Heart left ventricle (tissue), 16 donors: ENCODE measurements at regions not wholly inside any gene's neighbourhood (a gene's known extent, or its start where the extent isn't known, plus 50 kb on each side); places are given as distances from the start of the nearest gene placed in this dataset.

ENCODE experiments used
- ATAC-seq, 4 donors: fragments of 200-7000 bp; cut with Tn5 transposase; one replicate each; pipeline ENCODE4 v1.9.1; 2020 to 2022; ENCODE audit warnings: moderate library complexity in 4 of 4, mild to moderate bottlenecking in 3 of 4, moderate number of reproducible peaks in 1 of 4
- DNase-seq, 5 donors: peaks; one replicate each; pipeline ENCODE4 v3.0.0-alpha.2; 2020
- H3K27ac ChIP-seq, 12 donors: fragments of 200-600 bp; sonication (generic) in 4 of 12; one replicate each; pipeline versions ENCODE4 v1.5.0 to v1.8.0; 2016 to 2022; ENCODE audit warnings: mild to moderate bottlenecking in 2 of 12
- H3K27me3 ChIP-seq, 9 donors: fragments of 200-600 bp; sonication (generic) in 2 of 9; one replicate each; pipeline versions ENCODE4 v1.5.1 to v1.8.0; 2016 to 2022; ENCODE audit warnings: mild to moderate bottlenecking in 3 of 9
- H3K36me3 ChIP-seq, 9 donors: fragments of 200-600 bp; sonication (generic) in 2 of 9; one replicate each; pipeline versions ENCODE4 v1.5.0 to v1.8.0; 2018 to 2022; ENCODE audit warnings: mild to moderate bottlenecking in 2 of 9
- H3K4me1 ChIP-seq, 12 donors: fragments of 200-600 bp; sonication (generic) in 4 of 12; one replicate each; pipeline versions ENCODE4 v1.5.0 to v1.8.0; 2016 to 2022; ENCODE audit warnings: mild to moderate bottlenecking in 3 of 12
- H3K4me3 ChIP-seq, 12 donors: fragments of 200-600 bp; sonication (generic) in 4 of 12; one replicate each; pipeline versions ENCODE4 v1.5.0 to v1.8.0; 2017 to 2022; ENCODE audit warnings: mild to moderate bottlenecking in 9 of 12, moderate library complexity in 4 of 12
- H3K9me3 ChIP-seq, 12 donors: fragments of 200-600 bp; sonication (generic) in 4 of 12; one replicate each; pipeline versions ENCODE4 v1.5.0 to v1.8.0; 2016 to 2022; ENCODE audit warnings: mild to moderate bottlenecking in 1 of 12
- POLR2A ChIP-seq, 2 donors: fragments of 450-650 bp; IDR thresholded peaks; one replicate each; pipeline ENCODE4 v1.6.1; 2017; ENCODE audit warnings: antibody characterized with exemption in 2 of 2, mild to moderate bottlenecking in 2 of 2, moderate library complexity in 2 of 2
- WGBS, 4 donors: extraction: QIAGEN DNeasy Blood & Tissue Kit in 2 of 4; methylation state at CpG; one replicate each; pipeline versions ENCODE4 v1.1.5 to v1.1.7; 2013 to 2018; 5-methylcytosine and 5-hydroxymethylcytosine counted together
- intact Hi-C, 10 donors: fragments of 100-400 bp; cut with DNase I; formaldehyde crosslinking; loops; one replicate each; pipeline versions ENCODE4 v1.11.1 to v1.14.2; 2022
- microRNA-seq, 4 donors: library from miRNA; unstranded; fragments of <30 nt; microRNA quantifications; one replicate each; pipeline versions ENCODE4 to v1.2.0, GENCODE V29; 2017 to 2020
- TF ChIP-seq, protein P1 (sequence below), 12 donors: fragments of 200-600 bp; sonication (generic) in 4 of 12; IDR thresholded peaks; one replicate each; pipeline versions ENCODE4 v1.5.0 to v1.8.0; 2018 to 2022; ENCODE audit warnings: antibody characterized with exemption in 12 of 12, mild to moderate bottlenecking in 5 of 12
- donor health status: ischemic (EF 13 %, LVEDD 7.1; RV severe dilation, severe dysfunction).
- donor health status: healthy with polysubstance abuse.
- donor health status: DM: no; HTN: yes; CAD: no.
- donor health status: DM: no; HTN: no; CAD: no.
- donor health status: ischemic (EF 25% LVEDD 6.9; RV normal size, moderate dysfunction).
- donor health status: ischemic (EF 25% LVEDD 5.7; RV mildly dilated, moderate dysfunction).
- donor health status: healthy.
- donor health status: DM: yes; HTN: yes; CAD: no.
- donor health status: ischemic (EF 35%, LVEDD 5.7; RV mildly dilated, moderate dysfunction).
- donor health status: nonischemic (EF 11% LVEDD 7.7; RV severe dilation, severe dysfunction).
- donor health status: DM: yes; HTN: yes; CAD: no.
- donor health status: PGD.
- donor health status: ischemic (EF 29% LVEDD 5.4; RV normal size, mild dysfunction).
- donor health status: nonischemic (EF 23%, LVEDD 6.1; RV moderate dilation, normal function).

GRCh38 chr9:93730648-93731047 lies 154.3 kb downstream of the PHF2 start:
- Histone ChIP-seq H3K4me1 (no peaks in the 10 kb centered on the region), H3K36me3 (no peaks in the 10 kb centered on the region), H3K9me3 (peaks cover 0 to 40% (median 14%) of the 10 kb centered on the region in 12 donors), H3K27me3 (peaks cover 0 to 7% (median 0%) of the 10 kb centered on the region in 9 donors), H3K4me3 (no peak overlapping the region), H3K27ac (no peak overlapping the region)
- ATAC-seq (no peak), DNase-seq (no peak)
- intact Hi-C loops, result no loop called here
- WGBS, 4 donors, result 63 to 72% (median 68%) methylated on average over 8 of the region's 8 CpGs
- TF ChIP-seq, protein P1, sequence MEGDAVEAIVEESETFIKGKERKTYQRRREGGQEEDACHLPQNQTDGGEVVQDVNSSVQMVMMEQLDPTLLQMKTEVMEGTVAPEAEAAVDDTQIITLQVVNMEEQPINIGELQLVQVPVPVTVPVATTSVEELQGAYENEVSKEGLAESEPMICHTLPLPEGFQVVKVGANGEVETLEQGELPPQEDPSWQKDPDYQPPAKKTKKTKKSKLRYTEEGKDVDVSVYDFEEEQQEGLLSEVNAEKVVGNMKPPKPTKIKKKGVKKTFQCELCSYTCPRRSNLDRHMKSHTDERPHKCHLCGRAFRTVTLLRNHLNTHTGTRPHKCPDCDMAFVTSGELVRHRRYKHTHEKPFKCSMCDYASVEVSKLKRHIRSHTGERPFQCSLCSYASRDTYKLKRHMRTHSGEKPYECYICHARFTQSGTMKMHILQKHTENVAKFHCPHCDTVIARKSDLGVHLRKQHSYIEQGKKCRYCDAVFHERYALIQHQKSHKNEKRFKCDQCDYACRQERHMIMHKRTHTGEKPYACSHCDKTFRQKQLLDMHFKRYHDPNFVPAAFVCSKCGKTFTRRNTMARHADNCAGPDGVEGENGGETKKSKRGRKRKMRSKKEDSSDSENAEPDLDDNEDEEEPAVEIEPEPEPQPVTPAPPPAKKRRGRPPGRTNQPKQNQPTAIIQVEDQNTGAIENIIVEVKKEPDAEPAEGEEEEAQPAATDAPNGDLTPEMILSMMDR (IDR thresholded peaks at IDR 0.05), result no peak
- no peak for TF ChIP-seq POLR2A (IDR thresholded peaks at IDR 0.05)

DNA sequence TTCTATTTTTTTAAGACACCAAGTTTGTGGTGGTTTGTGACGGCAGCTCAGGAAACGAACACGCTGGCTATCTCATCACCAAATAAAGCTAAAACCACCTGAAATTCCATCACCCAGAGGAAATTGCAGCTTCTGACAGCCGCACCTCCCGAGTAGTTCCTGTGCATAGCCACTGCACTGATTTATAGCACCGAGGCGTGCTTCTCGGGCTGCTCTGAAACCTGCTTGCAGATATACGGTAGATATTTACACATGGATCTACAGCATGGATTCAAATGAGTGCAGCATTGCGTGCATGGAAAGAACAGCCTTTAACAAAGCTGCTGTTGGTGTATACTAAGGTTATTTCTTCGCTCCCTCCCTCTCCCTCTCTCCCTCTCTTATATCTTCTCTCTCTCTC lies 153.8 kb downstream of the PHF2 start:
- Histone ChIP-seq H3K36me3 (no peaks in the 10 kb centered on the region), H3K27me3 (peaks cover 0 to 7% (median 0%) of the 10 kb centered on the region in 9 donors), H3K27ac (no peak overlapping the region), H3K4me1 (no peaks in the 10 kb centered on the region), H3K4me3 (no peak overlapping the region), H3K9me3 (peaks cover 0 to 35% (median 14%) of the 10 kb centered on the region in 12 donors)
- no peak for TF ChIP-seq POLR2A (IDR thresholded peaks at IDR 0.05)
- TF ChIP-seq, protein P1 (IDR thresholded peaks at IDR 0.05), result no peak
- ATAC-seq (no peak), DNase-seq (no peak)
- intact Hi-C loops, result no loop called here
- WGBS, 4 donors, result 78 to 89% (median 81%) methylated on average over 11 of the region's 11 CpGs

Small RNA genes lying in the stretch of these regions (microRNA-seq; reads per million reads assigned to microRNA genes)
- 0 reads per million in 4 donors for gene MIR4291
